Psoas muscle (tissue), 7 donors: ENCODE measurements at regions not wholly inside any gene's neighbourhood (a gene's known extent, or its start where the extent isn't known, plus 50 kb on each side); places are given as distances from the start of the nearest gene placed in this dataset.

ENCODE experiments used
- ATAC-seq, 4 donors: fragments of 200-7000 bp; cut with Tn5 transposase; one replicate each; pipeline ENCODE4 v1.9.1; 2020; ENCODE audit warnings: moderate library complexity in 3 of 4, mild to moderate bottlenecking in 2 of 4
- DNase-seq, 2 donors: peaks; one replicate each; pipeline ENCODE4 v3.0.0-alpha.2; 2020
- H3K27ac ChIP-seq: fragments of 200-600 bp; one replicate; pipeline ENCODE4 v1.8.0; 2022
- H3K27me3 ChIP-seq, 3 donors: fragments of 200-600 bp in 1 of 3; one replicate each; pipeline versions ENCODE4 v1.6.1 to v1.8.0; 2013 to 2022; ENCODE audit warnings: low read length in 2 of 3, mild to moderate bottlenecking in 2 of 3, moderate library complexity in 1 of 3; ENCODE audit not compliant: insufficient read depth in 3 of 3
- H3K36me3 ChIP-seq, 2 donors: fragments of 200-600 bp in 1 of 2; one replicate each; pipeline versions ENCODE4 v1.6.1 to v1.8.0; 2013 to 2022; ENCODE audit warnings: low read depth in 1 of 2, mild to moderate bottlenecking in 1 of 2, moderate library complexity in 1 of 2; ENCODE audit not compliant: insufficient read depth in 1 of 2
- H3K4me1 ChIP-seq: fragments of 200-600 bp; one replicate; pipeline ENCODE4 v1.8.0; 2022
- H3K4me3 ChIP-seq: fragments of 200-600 bp; one replicate; pipeline ENCODE4 v1.8.0; 2022; ENCODE audit warnings: mild to moderate bottlenecking
- H3K9me3 ChIP-seq: fragments of 200-600 bp; one replicate; pipeline ENCODE4 v1.8.0; 2022
- WGBS, 3 donors: extraction: QIAGEN DNeasy Blood & Tissue Kit; methylation state at CpG; one replicate each; pipeline versions ENCODE4 v1.1.6 to v1.1.7; 2013; 5-methylcytosine and 5-hydroxymethylcytosine counted together
- intact Hi-C, 2 donors: fragments of 100-400 bp; cut with DNase I; formaldehyde crosslinking; loops; one replicate each; pipeline versions ENCODE4 v1.11.0 to v1.14.2; 2022
- TF ChIP-seq, protein P1 (sequence below): fragments of 200-600 bp; IDR thresholded peaks from one replicate; pipeline ENCODE4 v1.8.0; 2022; ENCODE audit warnings: antibody characterized with exemption
- donor health status: healthy with polysubstance abuse.
- donor health status: DM: no; HTN: no; CAD: no; lungs with moderate emphysema.
- donor health status: Bipolar disorder and iron deficiency.
- donor health status: healthy.
- donor health status: DM: yes; HTN: yes; CAD: no.
- donor health status: DM: no; HTN: no; CAD: no.
- donor health status: DM: yes; HTN: yes; CAD: no.

- Histone ChIP-seq H3K27ac (no peak overlapping the region), H3K27me3 (no peaks in the 10 kb centered on the region), H3K36me3 (no peaks in the 10 kb centered on the region), H3K4me3 (no peak overlapping the region), H3K4me1 (no peaks in the 10 kb centered on the region), H3K9me3 (no peaks in the 10 kb centered on the region)
- DNase-seq (no peak), ATAC-seq (no peak)
- intact Hi-C loops = no loop called here
- WGBS, 3 donors = 58 to 81% (median 74%) methylated on average over 12 to 13 of the region's 13 CpGs
- TF ChIP-seq, protein P1, sequence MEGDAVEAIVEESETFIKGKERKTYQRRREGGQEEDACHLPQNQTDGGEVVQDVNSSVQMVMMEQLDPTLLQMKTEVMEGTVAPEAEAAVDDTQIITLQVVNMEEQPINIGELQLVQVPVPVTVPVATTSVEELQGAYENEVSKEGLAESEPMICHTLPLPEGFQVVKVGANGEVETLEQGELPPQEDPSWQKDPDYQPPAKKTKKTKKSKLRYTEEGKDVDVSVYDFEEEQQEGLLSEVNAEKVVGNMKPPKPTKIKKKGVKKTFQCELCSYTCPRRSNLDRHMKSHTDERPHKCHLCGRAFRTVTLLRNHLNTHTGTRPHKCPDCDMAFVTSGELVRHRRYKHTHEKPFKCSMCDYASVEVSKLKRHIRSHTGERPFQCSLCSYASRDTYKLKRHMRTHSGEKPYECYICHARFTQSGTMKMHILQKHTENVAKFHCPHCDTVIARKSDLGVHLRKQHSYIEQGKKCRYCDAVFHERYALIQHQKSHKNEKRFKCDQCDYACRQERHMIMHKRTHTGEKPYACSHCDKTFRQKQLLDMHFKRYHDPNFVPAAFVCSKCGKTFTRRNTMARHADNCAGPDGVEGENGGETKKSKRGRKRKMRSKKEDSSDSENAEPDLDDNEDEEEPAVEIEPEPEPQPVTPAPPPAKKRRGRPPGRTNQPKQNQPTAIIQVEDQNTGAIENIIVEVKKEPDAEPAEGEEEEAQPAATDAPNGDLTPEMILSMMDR = no peak
Measured at GRCh38 chr5:3852161-3852916, 256.7 kb downstream of the IRX1 start.

DNA sequence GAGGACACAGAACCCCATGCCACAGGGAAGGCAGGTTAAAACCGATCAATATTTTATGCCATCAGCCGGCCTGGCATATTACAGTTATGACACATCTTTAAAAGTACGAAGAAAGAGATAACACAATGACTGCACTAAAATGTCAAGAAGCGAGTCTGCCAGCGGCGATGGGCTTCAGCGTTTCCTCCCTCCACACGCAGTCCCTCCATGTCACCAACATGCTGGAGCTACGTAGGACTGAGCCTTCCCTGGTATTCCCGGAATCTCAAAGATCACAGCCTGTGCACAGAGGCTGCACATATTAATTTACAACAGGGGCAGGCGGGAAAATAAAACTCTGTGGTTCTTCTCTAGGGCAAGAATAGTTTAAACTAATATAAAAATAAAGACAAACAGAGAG lies 257.7 kb downstream of the IRX1 start:
- Histone ChIP-seq H3K36me3 (no peaks in the 10 kb centered on the region), H3K4me1 (no peaks in the 10 kb centered on the region), H3K27me3 (no peaks in the 10 kb centered on the region), H3K9me3 (no peaks in the 10 kb centered on the region), H3K27ac (no peak overlapping the region), H3K4me3 (no peak overlapping the region)
- no peak for ATAC-seq
- 52 to 58% (median 54%) methylated on average over 11 of the region's 11 CpGs for WGBS, 3 donors
- no peak for DNase-seq
- intact Hi-C loops = no loop called here
- TF ChIP-seq, protein P1 = no peak

DNA sequence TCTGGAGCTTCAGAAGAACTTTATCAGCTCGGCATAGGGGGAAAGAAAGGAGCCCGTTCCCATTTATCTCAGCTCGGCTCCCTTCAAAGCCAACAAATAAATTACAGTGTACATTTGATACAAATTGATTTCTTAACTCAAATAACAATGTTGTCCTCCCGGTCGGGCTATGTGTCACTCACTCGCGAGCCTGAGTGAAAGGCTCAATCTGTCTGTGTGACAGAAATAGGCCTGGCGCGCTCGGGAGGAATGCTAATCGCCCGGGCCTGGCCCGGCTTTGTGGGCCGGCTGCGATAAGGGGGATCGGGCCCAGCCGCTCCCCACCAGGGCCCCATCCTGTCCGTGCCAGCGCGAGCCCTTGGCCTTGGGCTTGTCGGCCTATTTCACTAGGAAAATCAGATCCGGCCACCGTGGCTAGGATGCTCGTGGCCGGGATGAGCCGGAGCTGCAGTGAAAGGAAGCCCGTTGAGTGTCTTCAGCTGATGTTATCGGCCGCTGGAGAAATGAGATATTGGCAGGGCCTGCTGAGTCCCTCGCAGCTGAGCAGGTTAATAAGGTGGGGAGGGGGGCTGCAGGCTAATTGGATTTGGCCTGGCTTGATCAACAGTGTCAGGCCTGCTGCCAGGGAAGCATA lies 258.7 kb downstream of the IRX1 start:
- H3K4me1 ChIP-seq = no peaks in the 10 kb centered on the region
- intact Hi-C loops = no loop called here
- DNase-seq (no peak), ATAC-seq (no peak)
- no peaks in the 10 kb centered on the region for H3K9me3 ChIP-seq
- TF ChIP-seq, protein P1 = no peak
- H3K27ac ChIP-seq = no peak overlapping the region
- H3K4me3 ChIP-seq = no peak overlapping the region
- WGBS, 3 donors = 79 to 82% (median 81%) methylated on average over 30 of the region's 30 CpGs
- H3K36me3 ChIP-seq = no peaks in the 10 kb centered on the region
- H3K27me3 ChIP-seq = no peaks in the 10 kb centered on the region

- no peak overlapping the region for H3K4me3 ChIP-seq
- DNase-seq (no peak), ATAC-seq (no peak)
- H3K4me1 ChIP-seq = no peaks in the 10 kb centered on the region
- TF ChIP-seq, protein P1 = no peak
- H3K36me3 ChIP-seq = no peaks in the 10 kb centered on the region
- intact Hi-C loops = no loop called here
- H3K27ac ChIP-seq = no peak overlapping the region
- H3K9me3 ChIP-seq = no peaks in the 10 kb centered on the region
- WGBS, 3 donors = 84 to 94% (median 90%) methylated on average over 6 of the region's 6 CpGs
- no peaks in the 10 kb centered on the region for H3K27me3 ChIP-seq
Measured at GRCh38 chr5:3856036-3856435, 260.4 kb downstream of the IRX1 start.
